ENCODE measurements at regions not wholly inside any gene's neighbourhood (a gene's known extent, or its start where the extent isn't known, plus 50 kb on each side); places are given as distances from the start of the nearest gene placed in this dataset.
A peak's percentile ranks its signal among the peaks of the same experiment; 100 is the strongest.
"Not testable (repeated sequence)": the region's sequence is repeated elsewhere in the genome, so short reads cannot be mapped to it uniquely, and the experiment has no call there.

GRCh38 chr10:8314486-8314885 lies 260.0 kb downstream of the GATA3 start:
- no peak overlapping the region for H3K4me3 Mint-ChIP-seq
- H3K9me3 ChIP-seq (ENCODE audit: control insufficient read depth, low read length, poor library complexity, severe bottlenecking): no peaks in the 10 kb centered on the region
- H3K27ac Mint-ChIP-seq: no peak overlapping the region
- no peaks in the 10 kb centered on the region for H3K27me3 Mint-ChIP-seq
- ATAC-seq: no peak
- no peak for DNase-seq
- H3K36me3 Mint-ChIP-seq (ENCODE audit: low read depth): peaks cover 2% of the 10 kb centered on the region
- H3K4me1 Mint-ChIP-seq: peaks cover 4% of the 10 kb centered on the region

- no peaks in the 10 kb centered on the region for H3K9me3 ChIP-seq (ENCODE audit: control insufficient read depth, low read length, poor library complexity, severe bottlenecking)
- Mint-ChIP-seq H3K4me3 (no peak overlapping the region), H3K27ac (no peak overlapping the region), H3K4me1 (peaks cover 4% of the 10 kb centered on the region), H3K36me3 (ENCODE audit: low read depth) (peaks cover 2% of the 10 kb centered on the region), H3K27me3 (no peaks in the 10 kb centered on the region)
- DNase-seq: no peak
- no peak for ATAC-seq
Observed at GRCh38 chr10:8315619-8316021, 261.1 kb downstream of the GATA3 start.

- Mint-ChIP-seq H3K4me1 (peaks cover 4% of the 10 kb centered on the region), H3K4me3 (no peak overlapping the region), H3K27ac (no peak overlapping the region), H3K36me3 (ENCODE audit: low read depth) (peaks cover 2% of the 10 kb centered on the region), H3K27me3 (no peaks in the 10 kb centered on the region)
- ATAC-seq: no peak
- no peak for DNase-seq
- no peaks in the 10 kb centered on the region for H3K9me3 ChIP-seq (ENCODE audit: control insufficient read depth, low read length, poor library complexity, severe bottlenecking)
Observed at GRCh38 chr10:8316284-8316683, 261.8 kb downstream of the GATA3 start.

- not testable (repeated sequence) for H3K4me1 Mint-ChIP-seq; H3K9me3 ChIP-seq (ENCODE audit: control insufficient read depth, low read length, poor library complexity, severe bottlenecking); H3K4me3 Mint-ChIP-seq; H3K27me3 Mint-ChIP-seq; DNase-seq; ATAC-seq; H3K27ac Mint-ChIP-seq; H3K36me3 Mint-ChIP-seq (ENCODE audit: low read depth)
Observed at GRCh38 chr10:8318429-8318828, 263.9 kb downstream of the GATA3 start.

GRCh38 chr10:8318956-8319355 lies 264.5 kb downstream of the GATA3 start:
- Mint-ChIP-seq H3K4me3 (no peak overlapping the region), H3K4me1 (peaks cover 7% of the 10 kb centered on the region), H3K27me3 (no peaks in the 10 kb centered on the region), H3K36me3 (ENCODE audit: low read depth) (no peaks in the 10 kb centered on the region), H3K27ac (no peak overlapping the region)
- ATAC-seq (no peak), DNase-seq (no peak)
- H3K9me3 ChIP-seq (ENCODE audit: control insufficient read depth, low read length, poor library complexity, severe bottlenecking): no peaks in the 10 kb centered on the region

GRCh38 chr10:8319704-8320103 lies 265.2 kb downstream of the GATA3 start:
- no peak overlapping the region for H3K27ac Mint-ChIP-seq
- H3K4me3 Mint-ChIP-seq: no peak overlapping the region
- H3K4me1 Mint-ChIP-seq: peaks cover 7% of the 10 kb centered on the region
- H3K36me3 Mint-ChIP-seq (ENCODE audit: low read depth): no peaks in the 10 kb centered on the region
- ATAC-seq (no peak), DNase-seq (no peak)
- no peaks in the 10 kb centered on the region for H3K9me3 ChIP-seq (ENCODE audit: control insufficient read depth, low read length, poor library complexity, severe bottlenecking)
- no peaks in the 10 kb centered on the region for H3K27me3 Mint-ChIP-seq

GRCh38 chr10:8321990-8322389 lies 267.5 kb downstream of the GATA3 start:
- ATAC-seq (no peak), DNase-seq (no peak)
- Mint-ChIP-seq H3K36me3 (ENCODE audit: low read depth) (no peaks in the 10 kb centered on the region), H3K4me3 (no peak overlapping the region), H3K4me1 (peaks cover 16% of the 10 kb centered on the region), H3K27me3 (no peaks in the 10 kb centered on the region), H3K27ac (no peak overlapping the region)
- H3K9me3 ChIP-seq (ENCODE audit: control insufficient read depth, low read length, poor library complexity, severe bottlenecking): no peaks in the 10 kb centered on the region

GRCh38 chr10:8323428-8324054 lies 269.1 kb downstream of the GATA3 start:
- no peak for ATAC-seq
- no peak overlapping the region for H3K4me3 Mint-ChIP-seq
- no peak overlapping the region for H3K27ac Mint-ChIP-seq

GRCh38 chr10:8325024-8325980 lies 270.8 kb downstream of the GATA3 start:
- Mint-ChIP-seq H3K4me3 (peak overlapping the region; percentile 31), H3K27me3 (no peaks in the 10 kb centered on the region), H3K4me1 (peaks cover 25% of the 10 kb centered on the region), H3K36me3 (ENCODE audit: low read depth) (peaks cover 2% of the 10 kb centered on the region), H3K27ac (peak overlapping the region; percentile 94)
- ATAC-seq (peak; percentile 50), DNase-seq (no peak)
- H3K9me3 ChIP-seq (ENCODE audit: control insufficient read depth, low read length, poor library complexity, severe bottlenecking): no peaks in the 10 kb centered on the region

More at GRCh38 chr10:8323428-8324054, 269.1 kb downstream of the GATA3 start:
- H3K9me3 ChIP-seq (ENCODE audit: control insufficient read depth, low read length, poor library complexity, severe bottlenecking): no peaks in the 10 kb centered on the region
- H3K4me1 Mint-ChIP-seq: peaks cover 16% of the 10 kb centered on the region
- DNase-seq: no peak
- H3K36me3 Mint-ChIP-seq (ENCODE audit: low read depth): no peaks in the 10 kb centered on the region
- H3K27me3 Mint-ChIP-seq: no peaks in the 10 kb centered on the region

- no peak for ATAC-seq
- DNase-seq: no peak
- H3K9me3 ChIP-seq (ENCODE audit: control insufficient read depth, low read length, poor library complexity, severe bottlenecking): no peaks in the 10 kb centered on the region
- Mint-ChIP-seq H3K4me1 (peaks cover 33% of the 10 kb centered on the region), H3K27me3 (no peaks in the 10 kb centered on the region), H3K36me3 (ENCODE audit: low read depth) (peaks cover 2% of the 10 kb centered on the region), H3K27ac (peak overlapping the region; percentile 94), H3K4me3 (no peak overlapping the region)
Observed at GRCh38 chr10:8326396-8327139, 272.1 kb downstream of the GATA3 start.

GRCh38 chr10:8327140-8327423 lies 272.6 kb downstream of the GATA3 start:
- Mint-ChIP-seq H3K27ac (peak overlapping the region; percentile 49), H3K36me3 (ENCODE audit: low read depth) (peaks cover 2% of the 10 kb centered on the region)
- no peak for ATAC-seq

GRCh38 chr10:8331387-8331786 lies 276.9 kb downstream of the GATA3 start:
- Mint-ChIP-seq H3K36me3 (ENCODE audit: low read depth) (peaks cover 2% of the 10 kb centered on the region), H3K27me3 (no peaks in the 10 kb centered on the region), H3K27ac (peak overlapping the region; percentile 99), H3K4me1 (peaks cover 42% of the 10 kb centered on the region), H3K4me3 (peak overlapping the region; percentile 92)
- no peaks in the 10 kb centered on the region for H3K9me3 ChIP-seq (ENCODE audit: control insufficient read depth, low read length, poor library complexity, severe bottlenecking)
- DNase-seq (peak in 2 of 3 donors; percentile 28 to 30), ATAC-seq (no peak)

More at GRCh38 chr10:8327140-8327423, 272.6 kb downstream of the GATA3 start:
- no peak for DNase-seq
- H3K9me3 ChIP-seq (ENCODE audit: control insufficient read depth, low read length, poor library complexity, severe bottlenecking): no peaks in the 10 kb centered on the region
- H3K4me1 Mint-ChIP-seq: peaks cover 37% of the 10 kb centered on the region
- no peak overlapping the region for H3K4me3 Mint-ChIP-seq
- H3K27me3 Mint-ChIP-seq: no peaks in the 10 kb centered on the region
